ENCODE measurements at regions not wholly inside any gene's neighbourhood (a gene's known extent, or its start where the extent isn't known, plus 50 kb on each side); places are given as distances from the start of the nearest gene placed in this dataset.

DNA sequence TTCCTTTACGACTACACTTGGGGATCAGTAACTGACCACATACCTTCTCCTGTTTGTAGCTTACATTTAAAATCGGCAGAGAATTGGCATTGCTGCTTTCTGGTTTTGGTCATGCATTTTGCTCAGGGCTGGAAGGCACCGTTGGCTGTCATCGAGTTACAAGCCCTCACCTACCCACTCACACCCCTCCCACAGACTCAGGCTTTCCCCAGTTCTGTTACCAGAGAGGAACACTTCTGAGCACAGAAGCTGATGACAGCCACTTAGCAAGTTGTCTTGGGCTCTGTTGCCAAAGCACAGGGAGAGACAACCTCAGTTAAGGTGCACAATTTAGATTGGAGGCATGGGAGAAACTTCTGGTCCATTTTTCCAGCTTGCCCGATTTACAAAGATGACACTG, 204.8 kb upstream of the TOPAZ1 start:
- TF ChIP-seq EP300 (IDR thresholded peaks at IDR 0.05) (no peak), POLR2AphosphoS5 (IDR thresholded peaks at IDR 0.05) (no peak)
- TF ChIP-seq, protein P1, sequence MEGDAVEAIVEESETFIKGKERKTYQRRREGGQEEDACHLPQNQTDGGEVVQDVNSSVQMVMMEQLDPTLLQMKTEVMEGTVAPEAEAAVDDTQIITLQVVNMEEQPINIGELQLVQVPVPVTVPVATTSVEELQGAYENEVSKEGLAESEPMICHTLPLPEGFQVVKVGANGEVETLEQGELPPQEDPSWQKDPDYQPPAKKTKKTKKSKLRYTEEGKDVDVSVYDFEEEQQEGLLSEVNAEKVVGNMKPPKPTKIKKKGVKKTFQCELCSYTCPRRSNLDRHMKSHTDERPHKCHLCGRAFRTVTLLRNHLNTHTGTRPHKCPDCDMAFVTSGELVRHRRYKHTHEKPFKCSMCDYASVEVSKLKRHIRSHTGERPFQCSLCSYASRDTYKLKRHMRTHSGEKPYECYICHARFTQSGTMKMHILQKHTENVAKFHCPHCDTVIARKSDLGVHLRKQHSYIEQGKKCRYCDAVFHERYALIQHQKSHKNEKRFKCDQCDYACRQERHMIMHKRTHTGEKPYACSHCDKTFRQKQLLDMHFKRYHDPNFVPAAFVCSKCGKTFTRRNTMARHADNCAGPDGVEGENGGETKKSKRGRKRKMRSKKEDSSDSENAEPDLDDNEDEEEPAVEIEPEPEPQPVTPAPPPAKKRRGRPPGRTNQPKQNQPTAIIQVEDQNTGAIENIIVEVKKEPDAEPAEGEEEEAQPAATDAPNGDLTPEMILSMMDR (IDR thresholded peaks at IDR 0.05) = no peak

Data from stomach (tissue), 4 donors.